Heart left ventricle (tissue), 16 donors: ENCODE measurements at regions not wholly inside any gene's neighbourhood (a gene's known extent, or its start where the extent isn't known, plus 50 kb on each side); places are given as distances from the start of the nearest gene placed in this dataset.

Experiments
- ATAC-seq, 4 donors: fragments of 200-7000 bp; cut with Tn5 transposase; one replicate each; pipeline ENCODE4 v1.9.1; 2020 to 2022; ENCODE audit warnings: moderate library complexity in 4 of 4, mild to moderate bottlenecking in 3 of 4, moderate number of reproducible peaks in 1 of 4
- DNase-seq, 5 donors: peaks; one replicate each; pipeline ENCODE4 v3.0.0-alpha.2; 2020
- H3K27ac ChIP-seq, 12 donors: fragments of 200-600 bp; sonication (generic) in 4 of 12; one replicate each; pipeline versions ENCODE4 v1.5.0 to v1.8.0; 2016 to 2022; ENCODE audit warnings: mild to moderate bottlenecking in 2 of 12
- H3K27me3 ChIP-seq, 9 donors: fragments of 200-600 bp; sonication (generic) in 2 of 9; one replicate each; pipeline versions ENCODE4 v1.5.1 to v1.8.0; 2016 to 2022; ENCODE audit warnings: mild to moderate bottlenecking in 3 of 9
- H3K36me3 ChIP-seq, 9 donors: fragments of 200-600 bp; sonication (generic) in 2 of 9; one replicate each; pipeline versions ENCODE4 v1.5.0 to v1.8.0; 2018 to 2022; ENCODE audit warnings: mild to moderate bottlenecking in 2 of 9
- H3K4me1 ChIP-seq, 12 donors: fragments of 200-600 bp; sonication (generic) in 4 of 12; one replicate each; pipeline versions ENCODE4 v1.5.0 to v1.8.0; 2016 to 2022; ENCODE audit warnings: mild to moderate bottlenecking in 3 of 12
- H3K4me3 ChIP-seq, 12 donors: fragments of 200-600 bp; sonication (generic) in 4 of 12; one replicate each; pipeline versions ENCODE4 v1.5.0 to v1.8.0; 2017 to 2022; ENCODE audit warnings: mild to moderate bottlenecking in 9 of 12, moderate library complexity in 4 of 12
- H3K9me3 ChIP-seq, 12 donors: fragments of 200-600 bp; sonication (generic) in 4 of 12; one replicate each; pipeline versions ENCODE4 v1.5.0 to v1.8.0; 2016 to 2022; ENCODE audit warnings: mild to moderate bottlenecking in 1 of 12
- CTCF ChIP-seq, 12 donors: fragments of 200-600 bp; sonication (generic) in 4 of 12; IDR thresholded peaks; one replicate each; pipeline versions ENCODE4 v1.5.0 to v1.8.0; 2018 to 2022; ENCODE audit warnings: antibody characterized with exemption in 12 of 12, mild to moderate bottlenecking in 5 of 12
- POLR2A ChIP-seq, 2 donors: fragments of 450-650 bp; IDR thresholded peaks; one replicate each; pipeline ENCODE4 v1.6.1; 2017; ENCODE audit warnings: antibody characterized with exemption in 2 of 2, mild to moderate bottlenecking in 2 of 2, moderate library complexity in 2 of 2
- WGBS, 4 donors: extraction: QIAGEN DNeasy Blood & Tissue Kit in 2 of 4; methylation state at CpG; one replicate each; pipeline versions ENCODE4 v1.1.5 to v1.1.7; 2013 to 2018; 5-methylcytosine and 5-hydroxymethylcytosine counted together
- intact Hi-C, 10 donors: fragments of 100-400 bp; cut with DNase I; formaldehyde crosslinking; loops; one replicate each; pipeline versions ENCODE4 v1.11.1 to v1.14.2; 2022
- donor health status: ischemic (EF 13 %, LVEDD 7.1; RV severe dilation, severe dysfunction).
- donor health status: healthy with polysubstance abuse.
- donor health status: DM: no; HTN: yes; CAD: no.
- donor health status: DM: no; HTN: no; CAD: no.
- donor health status: ischemic (EF 25% LVEDD 6.9; RV normal size, moderate dysfunction).
- donor health status: ischemic (EF 25% LVEDD 5.7; RV mildly dilated, moderate dysfunction).
- donor health status: healthy.
- donor health status: DM: yes; HTN: yes; CAD: no.
- donor health status: ischemic (EF 35%, LVEDD 5.7; RV mildly dilated, moderate dysfunction).
- donor health status: nonischemic (EF 11% LVEDD 7.7; RV severe dilation, severe dysfunction).
- donor health status: DM: yes; HTN: yes; CAD: no.
- donor health status: PGD.
- donor health status: ischemic (EF 29% LVEDD 5.4; RV normal size, mild dysfunction).
- donor health status: nonischemic (EF 23%, LVEDD 6.1; RV moderate dilation, normal function).

- ATAC-seq (no peak), DNase-seq (no peak)
- Histone ChIP-seq H3K4me3 (no peak overlapping the region), H3K4me1 (no peaks in the 10 kb centered on the region), H3K27ac (no peak overlapping the region), H3K9me3 (peaks cover 0 to 6% (median 0%) of the 10 kb centered on the region in 12 donors), H3K27me3 (no peaks in the 10 kb centered on the region), H3K36me3 (no peaks in the 10 kb centered on the region)
- intact Hi-C loops = no loop called here
- TF ChIP-seq POLR2A (IDR thresholded peaks at IDR 0.05) = no peak
- no peak for TF ChIP-seq CTCF (IDR thresholded peaks at IDR 0.05)
These were observed 1100.0 kb downstream of the NLGN4Y start for GRCh38 chrY:15624370-15624769.

- peaks cover 0 to 6% (median 0%) of the 10 kb centered on the region in 12 donors for H3K9me3 ChIP-seq
- H3K4me1 ChIP-seq = no peaks in the 10 kb centered on the region
- ATAC-seq (no peak), DNase-seq (no peak)
- H3K27ac ChIP-seq = no peak overlapping the region
- no peaks in the 10 kb centered on the region for H3K36me3 ChIP-seq
- intact Hi-C loops = no loop called here
- H3K27me3 ChIP-seq = no peaks in the 10 kb centered on the region
- 21 to 31% methylated on average over 2 of the region's 2 CpGs; no CpG with 5 or more reads in 2 of the 4 donors for WGBS, 4 donors
- no peak overlapping the region for H3K4me3 ChIP-seq
- TF ChIP-seq CTCF (IDR thresholded peaks at IDR 0.05) = no peak
These were observed 1100.6 kb downstream of the NLGN4Y start for GRCh38 chrY:15624928-15625327.

- no peak overlapping the region for H3K27ac ChIP-seq
- TF ChIP-seq POLR2A (IDR thresholded peaks at IDR 0.05) = no peak
- no peak for TF ChIP-seq CTCF (IDR thresholded peaks at IDR 0.05)
- ATAC-seq (no peak), DNase-seq (no peak)
- no peak overlapping the region for H3K4me3 ChIP-seq
- H3K9me3 ChIP-seq = no peaks in the 10 kb centered on the region
- H3K27me3 ChIP-seq = no peaks in the 10 kb centered on the region
- H3K36me3 ChIP-seq = no peaks in the 10 kb centered on the region
- H3K4me1 ChIP-seq = no peaks in the 10 kb centered on the region
- intact Hi-C loops = no loop called here
These were observed 1123.9 kb downstream of the NLGN4Y start for GRCh38 chrY:15648198-15648597.

- WGBS, 4 donors = 52 to 57% methylated on average over 2 of the region's 2 CpGs; no CpG with 5 or more reads in 2 of the 4 donors
- DNase-seq (no peak), ATAC-seq (no peak)
- Histone ChIP-seq H3K9me3 (no peaks in the 10 kb centered on the region), H3K27ac (no peak overlapping the region), H3K4me3 (no peak overlapping the region), H3K36me3 (no peaks in the 10 kb centered on the region), H3K4me1 (no peaks in the 10 kb centered on the region), H3K27me3 (no peaks in the 10 kb centered on the region)
- TF ChIP-seq POLR2A (IDR thresholded peaks at IDR 0.05) = no peak
- TF ChIP-seq CTCF (IDR thresholded peaks at IDR 0.05) = no peak
- intact Hi-C loops = no loop called here
These were observed 1125.7 kb downstream of the NLGN4Y start for GRCh38 chrY:15650056-15650455.
